UCSD-AML1 (cell line): ENCODE measurements at regions not wholly inside any gene's neighbourhood (a gene's known extent, or its start where the extent isn't known, plus 50 kb on each side); places are given as distances from the start of the nearest gene placed in this dataset.

Experiments used
- DNase-seq: peaks from one replicate; lab custom pipeline; 2025; ENCODE audit not compliant: unreplicated experiment; lab: John Stamatoyannopoulos, UW

GRCh38 chrX:20437683-20438082 lies 171.0 kb upstream of the RPS6KA3 start:
- DNase-seq = no peak

DNA sequence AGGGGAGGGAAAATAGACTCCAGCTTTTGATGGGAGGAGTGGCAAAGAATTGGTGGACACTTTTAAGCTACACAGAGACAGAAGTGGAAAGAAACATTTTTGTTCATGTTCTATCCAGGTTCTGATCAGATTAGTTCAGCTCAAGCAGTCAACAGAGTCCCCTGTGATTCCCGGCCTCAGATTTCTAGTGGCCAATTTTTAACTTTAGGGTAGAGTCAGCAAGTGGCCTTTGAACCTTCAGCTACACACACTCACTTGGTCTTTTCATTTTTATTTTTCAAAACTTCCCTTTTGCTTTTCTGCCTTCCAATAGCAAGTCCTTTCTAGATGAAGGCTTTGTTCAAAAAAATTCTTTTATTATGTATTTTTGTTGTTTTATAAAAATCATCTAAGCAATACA lies 169.2 kb upstream of the RPS6KA3 start:
- DNase-seq = no peak

- DNase-seq = no peak
Observed at GRCh38 chrX:20434986-20435385, 168.3 kb upstream of the RPS6KA3 start.

GRCh38 chrX:20433388-20433775 lies 166.7 kb upstream of the RPS6KA3 start:
- no peak for DNase-seq

DNA sequence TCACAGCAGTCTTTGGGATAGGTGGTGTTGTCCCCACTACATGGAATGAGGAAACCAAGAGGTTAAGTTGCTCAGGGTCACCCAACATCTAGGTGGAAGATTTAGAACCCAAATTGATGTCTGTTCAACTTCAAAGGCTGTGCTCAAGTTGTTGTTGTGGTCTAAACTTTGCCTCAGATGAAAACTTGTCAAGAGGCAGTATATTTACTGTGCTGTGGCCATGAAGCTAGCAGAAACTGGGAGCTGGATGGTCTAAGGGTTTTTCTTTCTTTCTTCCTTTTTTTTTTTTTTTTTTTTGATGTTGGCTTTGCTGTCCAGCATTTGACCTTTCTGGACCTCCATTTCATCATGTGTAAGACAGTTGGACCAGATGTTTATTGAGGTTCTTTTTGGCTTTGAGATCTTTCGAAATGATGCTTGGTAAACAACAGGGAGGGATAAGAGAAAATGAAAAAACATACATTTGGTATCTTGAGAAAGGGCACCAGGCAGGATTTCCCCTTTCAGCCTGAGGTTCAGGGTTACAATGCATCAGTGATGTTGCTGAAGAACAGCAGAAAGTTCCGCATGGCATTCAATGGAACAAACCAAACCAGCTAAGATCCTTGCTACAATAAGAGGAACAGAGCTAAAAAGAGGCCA lies 166.2 kb upstream of the RPS6KA3 start:
- no peak for DNase-seq

DNA sequence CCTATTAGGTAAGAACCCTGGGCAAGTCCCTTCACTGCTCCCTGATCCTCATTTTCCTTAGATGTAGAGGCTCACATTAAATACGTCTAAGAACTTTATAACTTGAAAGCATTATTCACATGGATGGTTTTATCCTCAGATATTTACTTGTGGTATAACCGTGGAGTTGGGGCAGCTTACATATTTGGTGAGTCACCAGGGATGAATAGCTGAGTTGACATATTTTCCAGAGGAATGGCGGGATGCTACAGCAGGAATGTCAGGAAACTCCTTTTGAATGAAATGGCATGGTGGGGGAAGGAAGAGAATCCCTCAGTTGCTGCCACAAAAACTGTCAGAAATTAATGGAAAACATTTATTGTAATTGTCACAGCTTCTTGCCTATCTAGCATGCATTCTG lies 165.3 kb upstream of the RPS6KA3 start:
- DNase-seq = no peak

DNA sequence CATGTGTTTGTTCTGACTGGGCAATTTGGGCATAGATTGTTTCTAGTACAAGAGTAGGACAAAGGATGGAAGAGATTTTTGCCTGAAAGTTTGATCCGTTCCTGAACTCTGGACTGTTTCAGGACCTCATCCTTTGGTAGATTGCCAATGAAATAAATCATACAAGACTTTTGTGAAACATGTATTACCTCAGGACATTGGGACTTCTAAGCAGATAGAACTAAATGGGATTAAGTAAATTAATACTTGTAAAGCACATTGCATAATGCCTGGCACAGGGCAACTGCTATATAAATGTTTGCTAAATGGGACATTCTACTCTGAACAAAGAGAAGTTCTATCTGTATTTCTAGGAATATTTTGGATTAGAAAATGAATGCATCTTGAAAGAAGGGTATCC lies 164.8 kb upstream of the RPS6KA3 start:
- DNase-seq = no peak

DNA sequence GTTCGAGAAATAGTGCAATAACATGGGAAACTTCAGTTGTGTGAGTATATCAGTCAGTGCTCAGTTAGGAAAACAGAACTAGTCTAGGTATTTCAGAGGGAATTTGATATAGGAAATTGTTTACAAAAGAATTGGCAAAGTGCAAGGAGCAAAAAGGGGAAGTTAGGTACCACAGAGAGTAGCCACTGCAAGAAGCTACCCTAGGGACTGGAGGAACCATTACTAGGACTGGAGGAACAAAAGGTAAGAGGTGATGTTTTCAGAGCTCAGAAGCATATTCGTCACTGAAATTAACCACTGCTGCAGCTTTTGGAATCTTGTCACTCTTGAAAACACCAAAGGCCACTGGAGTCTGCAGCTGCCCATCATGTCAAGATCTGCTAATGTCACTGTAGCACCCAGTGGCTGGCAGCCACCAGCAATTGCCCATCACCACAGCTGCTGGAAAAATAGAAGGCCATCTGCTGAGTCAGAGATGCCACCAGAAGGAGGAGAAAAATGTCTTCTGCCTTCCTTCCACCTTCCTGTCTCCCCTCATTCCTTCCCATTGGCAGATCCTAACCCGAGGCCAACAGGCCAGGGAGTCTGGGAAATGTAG lies 160.6 kb upstream of the RPS6KA3 start:
- peak; percentile 10 for DNase-seq

GRCh38 chrX:20421697-20422096 lies 155.0 kb upstream of the RPS6KA3 start:
- no peak for DNase-seq

- no peak for DNase-seq
Observed at GRCh38 chrX:20421275-20421674, 154.6 kb upstream of the RPS6KA3 start.

DNA sequence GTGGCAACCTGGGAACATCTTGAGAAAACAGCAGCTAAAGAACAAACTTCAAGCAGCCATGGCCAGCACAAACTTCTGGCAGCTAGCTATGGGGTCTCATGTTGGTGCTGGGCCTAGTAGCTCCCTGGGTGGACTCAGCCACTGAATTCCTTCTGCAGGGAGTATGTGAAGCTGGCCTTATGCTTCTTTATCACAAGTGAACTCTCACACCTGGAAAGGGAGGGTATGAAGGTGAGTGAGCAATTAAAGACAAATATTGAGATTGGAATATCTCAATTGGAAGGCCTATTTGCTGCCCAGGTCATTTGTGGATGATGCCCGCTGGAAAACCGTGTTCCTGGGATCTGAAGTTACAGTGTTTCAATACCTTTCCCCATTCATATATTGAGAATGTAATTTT lies 153.3 kb upstream of the RPS6KA3 start:
- no peak for DNase-seq

DNA sequence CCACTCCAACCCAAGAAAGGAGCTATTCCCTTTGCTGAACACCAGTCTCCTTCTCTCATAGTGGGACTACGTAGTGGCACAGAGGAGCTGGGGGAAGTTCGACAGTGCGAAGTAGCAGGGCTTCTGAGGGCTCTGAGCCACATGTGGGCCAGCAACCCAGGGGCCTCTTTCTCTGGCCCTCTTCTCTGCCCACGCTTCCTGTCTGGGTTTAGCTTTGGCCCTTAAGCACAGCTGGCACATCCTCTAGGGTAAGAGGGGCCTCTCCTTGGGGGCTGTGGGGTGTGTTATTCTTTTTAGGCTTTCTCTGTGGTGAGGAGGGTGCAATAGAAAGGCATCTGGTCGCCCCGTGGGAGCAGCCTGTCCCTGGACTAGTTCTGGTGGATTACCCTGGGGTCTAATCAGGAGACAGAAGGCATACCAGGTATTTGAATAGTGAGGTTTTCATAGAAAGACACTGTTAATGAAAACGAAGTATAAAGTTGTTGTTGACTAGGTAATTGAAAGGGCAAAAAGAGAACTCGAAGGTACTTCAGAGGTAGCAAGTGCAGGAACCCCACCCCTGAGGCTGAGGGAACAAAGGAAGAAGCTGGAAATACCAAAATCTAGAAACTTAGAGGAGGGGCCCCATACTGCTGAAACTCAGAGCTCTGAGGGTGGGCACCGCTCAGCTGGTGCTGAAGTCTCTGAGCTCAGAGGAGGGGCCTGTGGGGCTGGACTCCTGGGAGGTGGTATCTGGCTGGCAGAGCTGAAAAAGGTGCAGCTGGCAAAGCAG lies 151.9 kb upstream of the RPS6KA3 start:
- peak; percentile 27 for DNase-seq

- no peak for DNase-seq
Observed at GRCh38 chrX:20414762-20415445, 148.2 kb upstream of the RPS6KA3 start.

DNA sequence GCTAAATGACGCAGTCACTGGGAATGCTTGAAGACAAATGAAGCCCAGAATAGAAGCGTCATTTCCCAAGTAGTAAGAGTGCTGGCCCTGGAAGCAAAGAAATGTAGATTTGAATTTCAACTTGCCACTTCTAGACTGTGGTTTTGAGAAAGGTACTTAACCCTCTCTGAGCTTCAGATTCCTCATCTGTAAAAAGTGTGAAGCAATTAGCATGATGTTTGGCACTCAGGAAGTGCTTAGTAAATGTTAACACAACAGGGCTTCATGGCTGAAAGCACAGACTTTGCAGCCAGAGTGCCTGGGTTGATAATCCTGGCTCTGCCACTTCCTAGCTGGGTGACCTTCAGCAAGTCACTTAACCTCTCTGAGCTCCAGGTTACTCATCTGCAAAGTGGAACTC lies 147.4 kb upstream of the RPS6KA3 start:
- no peak for DNase-seq

DNA sequence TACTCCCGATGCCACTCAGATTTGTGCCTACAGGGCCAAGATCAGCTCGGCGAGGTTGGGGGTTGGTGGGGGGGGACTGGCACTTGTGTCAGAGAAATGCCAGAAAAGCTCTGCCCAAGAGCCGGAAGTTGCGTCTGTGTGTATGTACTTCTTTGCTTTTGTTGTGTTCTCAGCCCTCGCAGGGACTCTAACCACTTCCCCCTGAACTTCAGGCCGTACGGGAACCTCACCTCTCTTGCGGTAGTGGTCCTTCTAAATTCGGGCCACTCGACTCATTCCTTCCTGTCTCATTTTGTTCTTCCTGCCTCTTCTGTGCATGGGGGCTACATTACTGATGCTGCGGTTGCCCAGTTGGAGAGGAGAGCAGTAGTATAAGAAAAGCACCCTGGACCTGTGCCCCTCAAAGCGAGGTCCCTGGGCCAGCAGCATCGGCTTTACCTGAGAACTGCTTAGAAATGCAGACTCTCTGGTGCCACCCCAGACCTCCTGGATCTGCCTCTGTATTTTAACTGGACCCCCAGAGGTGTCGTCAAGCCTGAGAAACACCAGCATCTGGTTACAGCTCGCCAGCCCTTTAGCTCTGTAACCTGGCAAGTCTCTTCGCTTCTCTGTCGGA lies 146.3 kb upstream of the RPS6KA3 start:
- peak; percentile 56 for DNase-seq

GRCh38 chrX:20410540-20410939 lies 143.8 kb upstream of the RPS6KA3 start:
- DNase-seq = no peak

GRCh38 chrX:20409991-20410390 lies 143.3 kb upstream of the RPS6KA3 start:
- no peak for DNase-seq

DNA sequence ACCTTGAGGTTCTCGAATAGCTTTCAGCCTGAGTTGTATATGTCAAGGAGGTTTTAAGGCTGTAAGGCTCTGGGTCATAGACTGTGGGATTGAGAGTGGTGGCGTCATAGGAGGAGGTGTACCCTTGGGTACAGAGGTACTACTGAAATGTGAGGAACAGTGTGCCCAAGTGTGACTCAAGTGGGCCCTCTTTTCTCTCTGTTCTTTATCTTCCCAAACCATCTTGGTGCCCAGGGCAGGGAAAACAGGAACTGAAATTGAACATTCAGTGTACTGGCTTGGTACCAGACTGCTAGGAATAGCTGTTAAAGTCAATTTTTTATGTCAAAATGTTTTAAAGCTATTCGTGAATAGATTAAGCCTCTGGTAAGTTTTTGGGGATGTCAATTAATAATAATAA lies 136.2 kb upstream of the RPS6KA3 start:
- no peak for DNase-seq

GRCh38 chrX:20399728-20400414 lies 133.2 kb upstream of the RPS6KA3 start:
- no peak for DNase-seq

DNA sequence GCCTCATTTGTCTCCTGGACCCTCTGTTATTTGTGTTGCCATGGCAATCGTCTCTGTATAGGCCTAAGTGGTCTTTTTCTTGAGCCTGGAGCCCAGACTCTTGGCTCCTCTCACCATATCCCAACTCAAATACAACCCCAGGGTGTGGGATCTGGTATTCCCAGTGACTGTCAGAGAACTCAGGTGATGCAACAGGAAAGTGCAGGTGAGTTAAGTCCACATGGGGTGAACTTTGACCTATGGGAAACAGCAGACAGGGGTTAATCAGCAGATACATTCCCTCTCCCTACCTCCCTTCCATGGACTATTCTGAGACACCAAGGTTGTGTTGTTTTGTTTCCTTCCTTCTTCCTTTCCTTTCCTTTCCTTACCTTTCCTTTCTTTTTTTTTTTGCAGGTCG lies 130.9 kb upstream of the RPS6KA3 start:
- no peak for DNase-seq

DNA sequence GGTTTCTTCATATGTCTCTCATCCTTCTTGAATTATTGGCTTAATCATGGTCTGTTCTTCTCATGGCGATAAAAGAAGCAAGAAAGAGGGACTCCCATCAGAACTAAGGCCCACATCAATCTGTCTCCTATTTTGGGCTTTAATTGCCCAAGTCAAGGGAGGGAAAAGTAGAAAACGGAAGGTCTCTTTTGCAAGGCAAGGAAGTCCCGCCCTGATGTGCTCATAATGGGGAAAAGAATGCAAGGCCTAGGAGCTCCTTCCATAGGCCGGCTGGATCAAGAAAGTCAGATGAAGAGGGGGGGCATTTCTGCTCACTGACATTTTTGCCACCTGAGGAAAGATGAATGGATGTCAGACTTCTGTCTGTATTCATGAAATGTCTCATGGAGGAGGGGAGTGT lies 127.7 kb upstream of the RPS6KA3 start:
- no peak for DNase-seq
